BLaER1 treated with 17β-estradiol and CSF1 and Interleukin-3, amounts not matched to agents 10 nM and 100 nM (cell line): ENCODE measurements at regions not wholly inside any gene's neighbourhood (a gene's known extent, or its start where the extent isn't known, plus 50 kb on each side); places are given as distances from the start of the nearest gene placed in this dataset.

Source experiments
- H3K27ac ChIP-seq, 11 experiments: shearing (Covaris generic); formaldehyde crosslinking; 2 replicates each; pipeline ENCODE4 v1.8.1; 2022
- H3K27me3 ChIP-seq, 11 experiments: shearing (Covaris generic); formaldehyde crosslinking; 2 replicates each; pipeline ENCODE4 v1.8.1; 2022
- H3K36me3 ChIP-seq, 11 experiments: shearing (Covaris generic); formaldehyde crosslinking; 2 replicates each; pipeline ENCODE4 v1.8.1; 2022
- H3K4me1 ChIP-seq, 10 experiments: shearing (Covaris generic); formaldehyde crosslinking; 2 replicates each; pipeline ENCODE4 v1.8.1; 2022
- H3K4me2 ChIP-seq, 11 experiments: shearing (Covaris generic); formaldehyde crosslinking; 2 replicates each; pipeline ENCODE4 v1.8.1; 2022
- H3K4me3 ChIP-seq, 10 experiments: shearing (Covaris generic); formaldehyde crosslinking; 2 replicates each; pipeline ENCODE4 v1.8.1; 2022
- H3K9ac ChIP-seq, 11 experiments: shearing (Covaris generic); formaldehyde crosslinking; 2 replicates each; pipeline ENCODE4 v1.8.1; 2022
- H3K9me3 ChIP-seq, 11 experiments: shearing (Covaris generic); formaldehyde crosslinking; replicated peaks in 1 of 11; 2 replicates each; pipeline ENCODE4 v1.8.1; 2022
- H4K20me1 ChIP-seq, 11 experiments: shearing (Covaris generic); formaldehyde crosslinking; 2 replicates each; pipeline ENCODE4 v1.8.1; 2022
- Cebpa-rat ChIP-seq, 11 experiments: shearing (Covaris generic); IDR thresholded peaks; 2 replicates each; pipeline ENCODE4 v1.8.1; 2022

GRCh38 chr2:156206355-156206754, 126.2 kb downstream of the NR4A2 start:
- Histone ChIP-seq H3K9ac (no peak overlapping the region), H3K9me3 (no peaks in the 10 kb centered on the region), H3K36me3 (no peaks in the 10 kb centered on the region), H3K4me2 (no peak overlapping the region), H3K4me1 (no peaks in the 10 kb centered on the region), H3K4me3 (no peak overlapping the region), H4K20me1 (no peaks in the 10 kb centered on the region), H3K27ac (no peak overlapping the region), H3K27me3 (no peaks in the 10 kb centered on the region)
- TF ChIP-seq Cebpa-rat (IDR thresholded peaks at IDR 0.05), result no peak

GRCh38 chr2:156199588-156199987, 132.9 kb downstream of the NR4A2 start:
- no peaks in the 10 kb centered on the region for H3K4me1 ChIP-seq

GRCh38 chr2:156196031-156196430, 136.5 kb downstream of the NR4A2 start:
- no peak overlapping the region for H3K4me3 ChIP-seq
- no peaks in the 10 kb centered on the region for H3K27me3 ChIP-seq
- H3K27ac ChIP-seq, result no peak overlapping the region
- H3K36me3 ChIP-seq, result no peaks in the 10 kb centered on the region
- no peak for TF ChIP-seq Cebpa-rat (IDR thresholded peaks at IDR 0.05)
- no peak overlapping the region for H3K4me2 ChIP-seq
- no peaks in the 10 kb centered on the region for H4K20me1 ChIP-seq
- H3K9me3 ChIP-seq, result no peaks in the 10 kb centered on the region
- no peak overlapping the region for H3K9ac ChIP-seq
- H3K4me1 ChIP-seq, result peaks cover 0 to 12% (median 0%) of the 10 kb centered on the region in 10 experiments; a peak in 2 of 20 replicates

More at GRCh38 chr2:156199588-156199987, 132.9 kb downstream of the NR4A2 start:
- Histone ChIP-seq H3K27ac (no peak overlapping the region), H4K20me1 (no peaks in the 10 kb centered on the region), H3K27me3 (no peaks in the 10 kb centered on the region), H3K4me2 (no peak overlapping the region), H3K4me3 (no peak overlapping the region), H3K9ac (no peak overlapping the region), H3K9me3 (no peaks in the 10 kb centered on the region), H3K36me3 (no peaks in the 10 kb centered on the region)
- no peak for TF ChIP-seq Cebpa-rat (IDR thresholded peaks at IDR 0.05)

- Histone ChIP-seq H3K9ac (no peak overlapping the region), H3K36me3 (no peaks in the 10 kb centered on the region), H3K27me3 (no peaks in the 10 kb centered on the region), H3K4me2 (no peak overlapping the region), H3K4me1 (peaks cover 0 to 12% (median 0%) of the 10 kb centered on the region in 10 experiments; a peak in 2 of 20 replicates), H4K20me1 (no peaks in the 10 kb centered on the region), H3K9me3 (no peaks in the 10 kb centered on the region), H3K27ac (no peak overlapping the region), H3K4me3 (no peak overlapping the region)
- TF ChIP-seq Cebpa-rat (IDR thresholded peaks at IDR 0.05), result no peak
These were observed 140.1 kb downstream of the NR4A2 start for GRCh38 chr2:156192468-156192867.

- no peaks in the 10 kb centered on the region for H3K9me3 ChIP-seq
These were observed 141.0 kb downstream of the NR4A2 start for GRCh38 chr2:156191527-156191926.

GRCh38 chr2:156190517-156190916, 142.0 kb downstream of the NR4A2 start:
- H3K4me3 ChIP-seq, result no peak overlapping the region
- no peaks in the 10 kb centered on the region for H4K20me1 ChIP-seq
- H3K36me3 ChIP-seq, result no peaks in the 10 kb centered on the region
- no peak overlapping the region for H3K4me2 ChIP-seq
- H3K27me3 ChIP-seq, result no peaks in the 10 kb centered on the region
- H3K9ac ChIP-seq, result no peak overlapping the region
- no peak for TF ChIP-seq Cebpa-rat (IDR thresholded peaks at IDR 0.05)
- no peaks in the 10 kb centered on the region for H3K9me3 ChIP-seq
- no peak overlapping the region for H3K27ac ChIP-seq
- H3K4me1 ChIP-seq, result peaks cover 0 to 12% (median 0%) of the 10 kb centered on the region in 10 experiments; a peak in 2 of 20 replicates

More at GRCh38 chr2:156191527-156191926, 141.0 kb downstream of the NR4A2 start:
- Histone ChIP-seq H3K9ac (no peak overlapping the region), H3K27me3 (no peaks in the 10 kb centered on the region), H4K20me1 (no peaks in the 10 kb centered on the region), H3K4me3 (no peak overlapping the region), H3K36me3 (no peaks in the 10 kb centered on the region), H3K27ac (no peak overlapping the region), H3K4me1 (peaks cover 0 to 12% (median 0%) of the 10 kb centered on the region in 10 experiments; a peak in 2 of 20 replicates), H3K4me2 (peak overlapping the region in 1 of 11 experiments; percentile 15; a peak in 1 of 22 replicates)
- no peak for TF ChIP-seq Cebpa-rat (IDR thresholded peaks at IDR 0.05)

GRCh38 chr2:156189584-156189983, 142.9 kb downstream of the NR4A2 start:
- no peaks in the 10 kb centered on the region for H3K9me3 ChIP-seq
- no peak overlapping the region for H3K4me2 ChIP-seq
- peaks cover 0 to 12% (median 0%) of the 10 kb centered on the region in 10 experiments; a peak in 2 of 20 replicates for H3K4me1 ChIP-seq
- no peak overlapping the region for H3K27ac ChIP-seq
- H3K9ac ChIP-seq, result no peak overlapping the region
- no peaks in the 10 kb centered on the region for H3K36me3 ChIP-seq
- no peaks in the 10 kb centered on the region for H4K20me1 ChIP-seq
- H3K4me3 ChIP-seq, result no peak overlapping the region
- TF ChIP-seq Cebpa-rat (IDR thresholded peaks at IDR 0.05), result 0 out of 22 replicates have a peak, but pooled peaks of 1 of the 11 experiments have one; percentile 12
- H3K27me3 ChIP-seq, result no peaks in the 10 kb centered on the region

GRCh38 chr2:156189143-156189542, 143.4 kb downstream of the NR4A2 start:
- no peaks in the 10 kb centered on the region for H3K36me3 ChIP-seq
- TF ChIP-seq Cebpa-rat (IDR thresholded peaks at IDR 0.05), result no peak

GRCh38 chr2:156182132-156182531, 150.4 kb downstream of the NR4A2 start:
- no peak for TF ChIP-seq Cebpa-rat (IDR thresholded peaks at IDR 0.05)
- H4K20me1 ChIP-seq, result no peaks in the 10 kb centered on the region
- no peak overlapping the region for H3K27ac ChIP-seq
- H3K9me3 ChIP-seq, result no peaks in the 10 kb centered on the region
- no peaks in the 10 kb centered on the region for H3K27me3 ChIP-seq
- H3K9ac ChIP-seq, result 0 out of 22 replicates have a peak overlapping the region, but pooled peaks of 1 of the 11 experiments have one; percentile 0
- no peaks in the 10 kb centered on the region for H3K36me3 ChIP-seq
- peaks cover 0 to 15% (median 0%) of the 10 kb centered on the region in 10 experiments; a peak in 3 of 20 replicates for H3K4me1 ChIP-seq
- H3K4me2 ChIP-seq, result peak overlapping the region in 2 of 11 experiments; percentile 10 to 51; a peak in 2 of 22 replicates
- no peak overlapping the region for H3K4me3 ChIP-seq

More at GRCh38 chr2:156189143-156189542, 143.4 kb downstream of the NR4A2 start:
- Histone ChIP-seq H3K4me2 (no peak overlapping the region), H3K4me3 (no peak overlapping the region), H3K9me3 (no peaks in the 10 kb centered on the region), H4K20me1 (no peaks in the 10 kb centered on the region), H3K27ac (no peak overlapping the region), H3K27me3 (no peaks in the 10 kb centered on the region), H3K9ac (no peak overlapping the region), H3K4me1 (peaks cover 0 to 12% (median 0%) of the 10 kb centered on the region in 10 experiments; a peak in 2 of 20 replicates)

- Histone ChIP-seq H3K4me2 (no peak overlapping the region), H3K4me1 (peaks cover 0 to 15% (median 0%) of the 10 kb centered on the region in 10 experiments; a peak in 3 of 20 replicates), H4K20me1 (no peaks in the 10 kb centered on the region), H3K9ac (no peak overlapping the region), H3K27ac (no peak overlapping the region), H3K9me3 (no peaks in the 10 kb centered on the region), H3K36me3 (no peaks in the 10 kb centered on the region), H3K4me3 (no peak overlapping the region), H3K27me3 (no peaks in the 10 kb centered on the region)
- no peak for TF ChIP-seq Cebpa-rat (IDR thresholded peaks at IDR 0.05)
These were observed 151.3 kb downstream of the NR4A2 start for GRCh38 chr2:156181208-156181607.
